ENCODE measurements at regions not wholly inside any gene's neighbourhood (a gene's known extent, or its start where the extent isn't known, plus 50 kb on each side); places are given as distances from the start of the nearest gene placed in this dataset.

DNA sequence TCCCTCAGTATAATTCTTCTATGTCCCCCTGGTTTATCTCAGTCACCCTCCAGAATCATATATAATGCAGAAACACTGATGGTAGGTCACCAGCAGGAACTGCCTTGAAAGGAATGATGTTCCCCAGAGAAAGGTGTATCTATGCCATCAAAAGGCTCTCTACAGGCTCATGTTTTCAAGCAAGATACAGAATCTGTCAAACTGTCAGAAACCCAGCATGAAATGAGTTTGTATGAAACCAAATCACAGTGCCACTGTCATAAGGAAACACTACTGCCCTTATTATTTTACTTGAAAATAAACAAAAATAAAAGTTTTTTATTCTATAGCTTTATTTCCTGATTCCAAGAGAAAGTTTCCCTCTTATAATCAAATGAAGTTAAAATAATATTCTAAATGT, 1064.5 kb upstream of the DDX18 start:
- no peak overlapping the region for H2AFZ ChIP-seq (ENCODE audit: low read length)
- H3K4me1 ChIP-seq (replicated peaks in 1 of 4; ENCODE audit: control insufficient read depth in 3 of 4, insufficient read depth in 4 of 4, low read length in 3 of 4), result peaks cover 0 to 3% (median 2%) of the 10 kb centered on the region in 4 experiments; a peak in 3 of 7 replicates
- H3K4me2 ChIP-seq (ENCODE audit: insufficient read depth in 1 of 2, low read depth in 2 of 2, low read length in 2 of 2), result no peak overlapping the region
- POLR2A ChIA-PET (ENCODE audit: partially characterized antibody), result no interaction called here
- no peak overlapping the region for H4K91ac ChIP-seq (replicated peaks; ENCODE audit: insufficient read length, low read length)
- H3K56ac ChIP-seq (replicated peaks; ENCODE audit: insufficient read length, low read depth, low read length), result no peak overlapping the region
- H3K4me3 ChIP-seq (ENCODE audit: extremely low read depth in 1 of 4, insufficient read depth in 2 of 4, low read depth in 3 of 4, low read length in 4 of 4), result no peak overlapping the region
- H2BK5ac ChIP-seq (ENCODE audit: low read depth, low read length), result no peak overlapping the region
- TF ChIP-seq CTBP2 (IDR thresholded peaks at IDR 0.05; ENCODE audit: borderline replicate concordance, insufficient read depth, insufficient read length, low read length) (no peak), POLR2A (IDR thresholded peaks at IDR 0.05; ENCODE audit: control extremely low read depth in 1 of 2, low read depth in 2 of 2, low read length in 2 of 2) (no peak), CREB1 (IDR thresholded peaks at IDR 0.05) (no peak), RBBP5 (IDR thresholded peaks at IDR 0.05; ENCODE audit: borderline replicate concordance, low read depth, low read length) (no peak), EGR1 (IDR thresholded peaks at IDR 0.05; ENCODE audit: borderline replicate concordance, low read depth, low read length) (no peak), CEBPB (IDR thresholded peaks at IDR 0.05; ENCODE audit: low read depth, low read length) (no peak), SIN3A (conservative IDR thresholded peaks at IDR 0.05 in 1 of 2, IDR thresholded peaks at IDR 0.05 in 1 of 2; ENCODE audit: low read depth in 1 of 2, low read length in 2 of 2) (no peak), FOSL1 (IDR thresholded peaks at IDR 0.05; ENCODE audit: insufficient read depth, low read depth, low read length) (no peak), EP300 (IDR thresholded peaks at IDR 0.05; ENCODE audit: borderline replicate concordance in 1 of 2, low read depth in 2 of 2, low read length in 2 of 2) (no peak)
- TF ChIP-seq, protein P1, sequence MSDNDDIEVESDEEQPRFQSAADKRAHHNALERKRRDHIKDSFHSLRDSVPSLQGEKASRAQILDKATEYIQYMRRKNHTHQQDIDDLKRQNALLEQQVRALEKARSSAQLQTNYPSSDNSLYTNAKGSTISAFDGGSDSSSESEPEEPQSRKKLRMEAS (IDR thresholded peaks at IDR 0.05), result no peak
- TF ChIP-seq, protein P2, sequence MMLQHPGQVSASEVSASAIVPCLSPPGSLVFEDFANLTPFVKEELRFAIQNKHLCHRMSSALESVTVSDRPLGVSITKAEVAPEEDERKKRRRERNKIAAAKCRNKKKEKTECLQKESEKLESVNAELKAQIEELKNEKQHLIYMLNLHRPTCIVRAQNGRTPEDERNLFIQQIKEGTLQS (IDR thresholded peaks at IDR 0.05; ENCODE audit: insufficient read depth, low read depth, low read length), result no peak
- no peak overlapping the region for H3K14ac ChIP-seq (ENCODE audit: insufficient read length)
- no peaks in the 10 kb centered on the region for H3K27me3 ChIP-seq (replicated peaks in 1 of 4; ENCODE audit: control insufficient read depth in 3 of 4, extremely low read depth in 1 of 4, insufficient read depth in 3 of 4, low read length in 3 of 4)
- no peak overlapping the region for H3K4ac ChIP-seq (replicated peaks; ENCODE audit: insufficient read length, low read depth, low read length)
- H4K8ac ChIP-seq (ENCODE audit: extremely low read depth, insufficient read depth, low read length), result no peak overlapping the region
- H3K9ac ChIP-seq (replicated peaks in 1 of 4; ENCODE audit: extremely low read depth in 1 of 4, low read depth in 3 of 4, low read length in 3 of 4), result no peak overlapping the region
- no peaks in the 10 kb centered on the region for H3K79me2 ChIP-seq (ENCODE audit: control insufficient read depth in 1 of 2, insufficient read depth in 2 of 2, low read length in 2 of 2)
- H3K23me2 ChIP-seq (ENCODE audit: low read depth, low read length), result no peaks in the 10 kb centered on the region
- no peaks in the 10 kb centered on the region for H3K9me3 ChIP-seq (ENCODE audit: insufficient read depth in 2 of 2, low read depth in 1 of 2, low read length in 1 of 2)
- H4K20me1 ChIP-seq (replicated peaks in 1 of 2; ENCODE audit: control insufficient read depth in 1 of 2, insufficient read depth in 2 of 2, low read length in 2 of 2), result no peaks in the 10 kb centered on the region
- DNase-seq (ENCODE audit: low read depth in 1 of 2, low spot score in 2 of 2) (no peak), FAIRE-seq (no peak)
- no peak overlapping the region for H2BK12ac ChIP-seq (ENCODE audit: low read depth, low read length)
- no peak overlapping the region for H4K5ac ChIP-seq (ENCODE audit: insufficient read length, low read depth, low read length)
- no peak overlapping the region for H2AK5ac ChIP-seq (ENCODE audit: low read depth, low read length)
- H3K27ac ChIP-seq (ENCODE audit: low read depth, low read length), result no peak overlapping the region
- H3K23ac ChIP-seq (ENCODE audit: insufficient read length), result no peak overlapping the region
- H3K36me3 ChIP-seq (ENCODE audit: control insufficient read depth in 2 of 4, insufficient read depth in 4 of 4, low read length in 3 of 4), result no peaks in the 10 kb centered on the region
- CTCF ChIA-PET (ENCODE audit: partially characterized antibody), result interaction anchor here (1.0 kb wide), 1 partner anchor 202 kb away, joined by 3 read pairs; no protein-coding TSS in a partner anchor
- no peak overlapping the region for H2BK20ac ChIP-seq (ENCODE audit: low read length)
- H2BK15ac ChIP-seq (ENCODE audit: low read length), result no peak overlapping the region
- H3K79me1 ChIP-seq (ENCODE audit: low read depth, low read length), result no peaks in the 10 kb centered on the region
- no peak overlapping the region for H2BK120ac ChIP-seq (replicated peaks; ENCODE audit: low read depth, low read length)
- H3K18ac ChIP-seq (ENCODE audit: extremely low read depth, low read length), result no peak overlapping the region
